OCI-LY7 (cell line): ENCODE measurements at regions not wholly inside any gene's neighbourhood (a gene's known extent, or its start where the extent isn't known, plus 50 kb on each side); places are given as distances from the start of the nearest gene placed in this dataset.

Experiments used
- BruUV-seq: library from RNA; stranded (reverse); fragments of 400-500 nt; replicated peaks from 2 replicates; lab custom pipeline; 2021; lab: Mats Ljungman, UMichigan
- CTCF ChIA-PET: fragments of 300-600 bp; sonication (Branson Sonifier 250); formaldehyde crosslinking; loops from one replicate; lab custom pipeline; 2022; ENCODE audit warnings: antibody characterized with exemption; ENCODE audit not compliant: unreplicated experiment; lab: Charles Lee
- POLR2A ChIA-PET: fragments of 300-600 bp; sonication (Branson Sonifier 250); formaldehyde crosslinking; loops from one replicate; lab custom pipeline; 2022; ENCODE audit warnings: antibody characterized with exemption; lab: Charles Lee
- DNase-seq: peaks from one replicate; pipeline ENCODE4 v3.0.0-alpha.2; 2015; ENCODE audit warnings: low spot score
- H2AFZ ChIP-seq: fragments of 200-600 bp; sonication (generic), shearing (Covaris generic); 2 replicates; pipeline ENCODE4 v1.6.1; 2014; ENCODE audit warnings: mild to moderate bottlenecking, antibody characterized with exemption, low read length, moderate library complexity
- H3K27ac ChIP-seq: fragments of 200-600 bp; sonication (generic); 2 replicates; pipeline ENCODE4 v1.5.1; 2014; ENCODE audit warnings: mixed run types, low read depth, mild to moderate bottlenecking, moderate library complexity, low read length, inconsistent platforms; ENCODE audit not compliant: poor library complexity, severe bottlenecking
- H3K36me3 ChIP-seq: fragments of 200-600 bp; sonication (generic); 2 replicates; pipeline ENCODE4 v1.6.1; 2014; ENCODE audit warnings: mild to moderate bottlenecking, antibody characterized with exemption, low read length, moderate library complexity, mixed read lengths; ENCODE audit not compliant: insufficient read depth
- H3K4me1 ChIP-seq: fragments of 200-600 bp; sonication (generic); 2 replicates; pipeline ENCODE4 v1.5.1; 2014; ENCODE audit warnings: mild to moderate bottlenecking, low read length; ENCODE audit not compliant: insufficient read depth, poor library complexity, severe bottlenecking
- H3K4me2 ChIP-seq: fragments of 200-600 bp; sonication (generic); 2 replicates; pipeline ENCODE4 v1.6.1; 2014; ENCODE audit warnings: mild to moderate bottlenecking, low read length
- H3K4me3 ChIP-seq: fragments of 200-600 bp; sonication (generic); 2 replicates; pipeline ENCODE4 v1.5.1; 2014; ENCODE audit warnings: mild to moderate bottlenecking, low read depth, low read length; ENCODE audit not compliant: poor library complexity, severe bottlenecking
- H3K79me2 ChIP-seq: fragments of 200-600 bp; sonication (generic); 2 replicates; pipeline ENCODE4 v1.6.1; 2016; ENCODE audit warnings: low read depth, mild to moderate bottlenecking, low read length, moderate library complexity, mixed read lengths; ENCODE audit not compliant: insufficient read depth
- H3K9me2 ChIP-seq: fragments of 200-600 bp; sonication (generic); 2 replicates; pipeline ENCODE4 v1.6.1; 2016; ENCODE audit warnings: mild to moderate bottlenecking, low read length, mixed read lengths; ENCODE audit not compliant: insufficient read depth
- H3K9me3 ChIP-seq: fragments of 200-600 bp; sonication (generic); 2 replicates; pipeline ENCODE4 v1.6.1; 2014; ENCODE audit warnings: mild to moderate bottlenecking, mixed run types, low read length, mixed read lengths
- H4K20me1 ChIP-seq: fragments of 200-600 bp; sonication (generic); 2 replicates; pipeline ENCODE4 v1.6.1; 2014; ENCODE audit warnings: mild to moderate bottlenecking, antibody characterized with exemption, low read length, moderate library complexity, mixed read lengths; ENCODE audit not compliant: insufficient read depth
- EZH2phosphoT487 ChIP-seq: fragments of 200-600 bp; sonication (generic); IDR thresholded peaks from 2 replicates; pipeline ENCODE4 v1.6.1; 2018; ENCODE audit warnings: low read depth, borderline replicate concordance, mild to moderate bottlenecking, mixed run types, antibody characterized with exemption, low read length, moderate library complexity, mixed read lengths
- intact Hi-C: fragments of 100-400 bp; cut with micrococcal nuclease; formaldehyde crosslinking; loops from one replicate; pipeline ENCODE4 v1.10.0; 2022; ENCODE audit not compliant: unreplicated experiment
- TF ChIP-seq, protein P1 (sequence below): fragments of 200-600 bp; sonication (generic); conservative IDR thresholded peaks from 2 replicates; pipeline ENCODE4 v1.5.1; 2014; ENCODE audit warnings: mild to moderate bottlenecking, antibody characterized with exemption, low read length, moderate library complexity, mixed read lengths

DNA sequence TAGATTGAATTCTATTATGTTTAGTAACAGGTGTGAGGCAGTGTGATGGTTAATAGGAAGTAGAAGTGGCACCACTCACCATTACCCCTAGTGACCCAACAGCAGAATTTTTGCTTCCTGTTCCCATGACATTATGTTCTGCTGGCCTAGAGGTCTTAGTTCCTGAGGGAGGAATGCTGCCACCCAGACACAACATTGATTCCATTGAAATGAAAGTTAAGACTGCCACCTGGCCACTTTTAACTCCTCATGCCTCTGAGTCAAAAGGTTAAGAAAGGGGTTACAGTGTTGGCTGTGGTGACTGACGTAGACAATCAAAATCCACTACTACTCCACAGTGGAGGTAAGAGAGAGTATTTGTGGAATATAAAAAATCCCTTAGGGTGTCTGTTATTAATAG is 218.9 kb upstream of the NMUR2 start:
- H3K27ac ChIP-seq, result no peak overlapping the region
- H3K9me3 ChIP-seq, result no peaks in the 10 kb centered on the region
- intact Hi-C loops, result no loop called here
- H3K9me2 ChIP-seq, result no peaks in the 10 kb centered on the region
- no peaks in the 10 kb centered on the region for H4K20me1 ChIP-seq
- H2AFZ ChIP-seq, result no peak overlapping the region
- no peak for DNase-seq
- ChIA-PET CTCF (no interaction called here), POLR2A (interaction anchor here (0.7 kb wide), 1 partner anchor 28 kb away, joined by 3 read pairs; no protein-coding TSS in a partner anchor)
- BruUV-seq, result no TSS peak
- no peaks in the 10 kb centered on the region for H3K4me1 ChIP-seq
- TF ChIP-seq, protein P1, sequence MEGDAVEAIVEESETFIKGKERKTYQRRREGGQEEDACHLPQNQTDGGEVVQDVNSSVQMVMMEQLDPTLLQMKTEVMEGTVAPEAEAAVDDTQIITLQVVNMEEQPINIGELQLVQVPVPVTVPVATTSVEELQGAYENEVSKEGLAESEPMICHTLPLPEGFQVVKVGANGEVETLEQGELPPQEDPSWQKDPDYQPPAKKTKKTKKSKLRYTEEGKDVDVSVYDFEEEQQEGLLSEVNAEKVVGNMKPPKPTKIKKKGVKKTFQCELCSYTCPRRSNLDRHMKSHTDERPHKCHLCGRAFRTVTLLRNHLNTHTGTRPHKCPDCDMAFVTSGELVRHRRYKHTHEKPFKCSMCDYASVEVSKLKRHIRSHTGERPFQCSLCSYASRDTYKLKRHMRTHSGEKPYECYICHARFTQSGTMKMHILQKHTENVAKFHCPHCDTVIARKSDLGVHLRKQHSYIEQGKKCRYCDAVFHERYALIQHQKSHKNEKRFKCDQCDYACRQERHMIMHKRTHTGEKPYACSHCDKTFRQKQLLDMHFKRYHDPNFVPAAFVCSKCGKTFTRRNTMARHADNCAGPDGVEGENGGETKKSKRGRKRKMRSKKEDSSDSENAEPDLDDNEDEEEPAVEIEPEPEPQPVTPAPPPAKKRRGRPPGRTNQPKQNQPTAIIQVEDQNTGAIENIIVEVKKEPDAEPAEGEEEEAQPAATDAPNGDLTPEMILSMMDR, result no peak
- no peak for TF ChIP-seq EZH2phosphoT487
- H3K4me3 ChIP-seq, result no peak overlapping the region
- H3K36me3 ChIP-seq, result no peaks in the 10 kb centered on the region
- H3K4me2 ChIP-seq, result no peak overlapping the region
- H3K79me2 ChIP-seq, result no peaks in the 10 kb centered on the region

DNA sequence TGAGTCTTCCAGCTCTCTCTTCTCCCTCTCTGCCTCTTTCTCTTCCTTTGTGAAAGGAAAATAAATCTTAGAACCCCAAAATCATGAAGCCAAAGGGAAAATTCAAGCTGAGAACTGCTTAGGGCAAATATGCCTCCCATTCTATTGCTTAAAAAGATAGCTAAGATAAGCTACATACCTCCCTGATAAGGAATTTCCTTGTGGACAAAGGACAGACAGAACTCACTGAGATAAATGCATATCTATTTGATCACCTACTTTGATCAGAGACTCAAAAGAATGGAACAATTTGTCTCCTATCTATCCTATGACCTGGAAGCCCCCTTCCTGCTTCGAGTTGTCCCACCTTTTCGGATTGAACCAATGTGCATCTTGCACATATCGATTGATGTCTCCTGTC is 220.6 kb upstream of the NMUR2 start:
- CTCF ChIA-PET, result no interaction called here
- H4K20me1 ChIP-seq, result no peaks in the 10 kb centered on the region
- TF ChIP-seq, protein P1, result no peak
- TF ChIP-seq EZH2phosphoT487, result no peak
- H3K79me2 ChIP-seq, result no peaks in the 10 kb centered on the region
- H3K4me2 ChIP-seq, result no peak overlapping the region
- intact Hi-C loops, result no loop called here
- no peak overlapping the region for H3K4me3 ChIP-seq
- H3K4me1 ChIP-seq, result no peaks in the 10 kb centered on the region
- BruUV-seq, result no TSS peak
- POLR2A ChIA-PET, result no interaction called here
- H2AFZ ChIP-seq, result no peak overlapping the region
- H3K9me2 ChIP-seq, result no peaks in the 10 kb centered on the region
- H3K9me3 ChIP-seq, result no peaks in the 10 kb centered on the region
- no peak for DNase-seq
- no peaks in the 10 kb centered on the region for H3K36me3 ChIP-seq
- no peak overlapping the region for H3K27ac ChIP-seq

DNA sequence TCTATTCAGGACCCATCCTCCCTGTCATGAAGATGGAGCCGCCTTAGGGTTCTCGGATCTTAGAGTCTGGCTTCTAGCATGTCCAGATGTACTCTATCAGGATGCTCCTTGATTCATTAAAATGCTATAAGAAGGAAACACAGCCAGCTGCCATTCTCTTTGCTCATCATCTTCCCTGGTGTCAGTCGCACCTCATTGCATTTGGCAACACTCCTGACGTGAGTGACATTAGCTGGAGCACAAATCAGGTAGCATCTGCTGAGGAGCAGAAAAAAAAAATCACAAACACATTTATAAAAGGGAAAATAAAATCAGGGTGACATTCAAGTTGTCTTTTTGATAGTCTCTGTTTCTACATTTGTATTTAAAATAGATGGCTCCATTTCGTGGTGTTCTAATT is 226.1 kb upstream of the NMUR2 start:
- Histone ChIP-seq H4K20me1 (no peaks in the 10 kb centered on the region), H3K4me2 (no peak overlapping the region), H3K36me3 (no peaks in the 10 kb centered on the region), H3K4me3 (no peak overlapping the region), H3K4me1 (no peaks in the 10 kb centered on the region), H3K27ac (no peak overlapping the region), H2AFZ (no peak overlapping the region), H3K9me3 (no peaks in the 10 kb centered on the region), H3K79me2 (no peaks in the 10 kb centered on the region), H3K9me2 (no peaks in the 10 kb centered on the region)
- TF ChIP-seq, protein P1, result no peak
- TF ChIP-seq EZH2phosphoT487, result no peak
- no peak for DNase-seq
- intact Hi-C loops, result no loop called here
- ChIA-PET CTCF (no interaction called here), POLR2A (no interaction called here)
- no TSS peak for BruUV-seq
